GM04504 (cell line): ENCODE measurements at regions not wholly inside any gene's neighbourhood (a gene's known extent, or its start where the extent isn't known, plus 50 kb on each side); places are given as distances from the start of the nearest gene placed in this dataset.

Experiments used
- DNase-seq: peaks from one replicate; pipeline ENCODE4 v3.0.0-alpha.2; 2012; ENCODE audit warnings: low read depth

DNA sequence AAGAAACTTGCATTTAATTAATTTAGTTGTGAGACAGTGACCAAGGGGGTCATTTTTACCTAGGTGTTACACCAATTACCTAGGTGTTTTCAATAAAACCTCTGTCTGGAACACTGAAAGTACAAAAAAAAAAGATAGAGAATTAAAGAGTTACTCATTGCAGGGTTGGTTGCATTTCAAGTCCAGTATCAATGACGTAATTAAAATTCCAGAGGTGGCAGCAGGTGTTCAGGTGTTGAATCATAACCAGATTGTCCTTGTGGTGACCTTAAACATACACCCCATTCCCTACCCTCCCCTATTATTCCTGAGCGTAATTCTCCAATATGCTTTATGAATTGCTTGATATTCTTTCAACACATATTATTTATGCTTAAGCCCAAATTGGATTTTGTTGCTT lies 352.0 kb upstream of the SLC8A1 start:
- DNase-seq: no peak

DNA sequence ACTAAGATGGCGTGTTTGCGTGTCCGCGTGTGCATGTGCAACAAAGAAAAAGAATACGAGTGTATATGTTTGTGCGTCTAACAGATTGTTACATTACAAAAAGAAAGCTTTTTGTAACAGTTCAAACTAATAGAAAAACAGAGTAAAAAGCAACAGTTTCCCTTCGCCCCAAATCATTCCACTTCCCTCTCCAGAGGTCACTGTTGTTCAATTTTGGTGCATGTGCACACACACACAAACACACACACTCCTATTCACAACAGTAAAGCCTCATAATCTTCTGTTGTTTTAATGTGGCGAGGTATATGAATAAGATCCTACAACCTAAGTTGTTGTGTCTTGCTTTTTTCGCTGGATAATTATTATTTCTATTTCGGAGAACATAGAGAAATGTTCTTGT lies 357.3 kb upstream of the SLC8A1 start:
- no peak for DNase-seq

- DNase-seq: no peak
Measured at GRCh38 chr2:40814616-40815015, 362.7 kb upstream of the SLC8A1 start.

DNA sequence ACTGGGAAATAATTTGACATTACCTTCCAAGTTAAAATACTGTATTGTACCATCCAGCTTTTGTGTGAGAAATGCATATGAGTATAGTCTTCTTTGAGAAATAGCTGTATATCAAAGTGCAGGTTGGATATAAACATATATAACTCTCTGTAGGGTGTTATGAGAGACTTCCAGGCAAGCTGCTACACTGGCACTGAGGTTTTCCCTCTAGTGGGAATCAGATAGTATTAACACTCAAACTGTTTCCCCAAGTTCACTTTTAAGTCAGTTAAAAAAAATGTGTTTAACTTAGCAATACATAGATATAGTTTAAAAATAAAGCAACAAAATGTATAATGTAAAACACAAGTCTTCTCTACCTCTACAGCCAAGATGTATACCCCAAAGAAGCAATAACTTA lies 368.4 kb upstream of the SLC8A1 start:
- DNase-seq: no peak

DNA sequence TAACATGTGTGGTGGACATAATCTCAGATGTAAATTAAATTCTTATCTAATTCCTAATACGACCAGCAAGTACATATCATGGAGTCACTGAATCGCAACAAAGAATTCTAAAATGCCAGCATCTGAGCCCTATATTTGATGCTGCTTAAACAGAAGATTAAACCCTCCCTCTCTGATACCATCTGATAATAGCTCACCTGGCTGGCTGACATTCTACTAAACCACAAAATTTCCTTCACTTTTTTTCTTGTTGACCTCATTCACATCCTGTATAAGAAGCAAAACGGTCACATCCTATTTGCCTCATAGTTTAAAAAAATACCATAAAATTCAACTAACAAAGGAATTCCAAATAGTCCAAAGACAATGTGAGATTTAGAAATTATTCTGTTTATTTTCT lies 371.6 kb upstream of the SLC8A1 start:
- no peak for DNase-seq

DNA sequence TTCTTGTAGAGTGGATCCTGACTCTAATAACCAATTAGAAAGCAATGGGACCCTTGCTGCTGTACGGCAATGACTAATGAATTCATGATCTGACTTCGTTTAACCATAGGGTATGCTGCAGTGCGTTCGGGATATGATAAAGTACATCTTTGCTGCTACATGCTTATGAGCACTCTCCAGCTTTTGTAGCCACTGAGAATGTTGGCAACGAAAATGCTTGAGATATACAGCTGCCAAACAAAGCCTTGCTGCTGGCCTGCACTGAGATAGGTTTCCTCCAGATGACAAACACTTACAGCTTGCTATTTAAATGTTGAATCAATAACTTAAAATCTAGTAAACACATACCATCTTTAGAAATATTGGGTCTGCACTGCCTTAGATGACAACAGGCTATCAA lies 372.4 kb upstream of the SLC8A1 start:
- DNase-seq: no peak

DNA sequence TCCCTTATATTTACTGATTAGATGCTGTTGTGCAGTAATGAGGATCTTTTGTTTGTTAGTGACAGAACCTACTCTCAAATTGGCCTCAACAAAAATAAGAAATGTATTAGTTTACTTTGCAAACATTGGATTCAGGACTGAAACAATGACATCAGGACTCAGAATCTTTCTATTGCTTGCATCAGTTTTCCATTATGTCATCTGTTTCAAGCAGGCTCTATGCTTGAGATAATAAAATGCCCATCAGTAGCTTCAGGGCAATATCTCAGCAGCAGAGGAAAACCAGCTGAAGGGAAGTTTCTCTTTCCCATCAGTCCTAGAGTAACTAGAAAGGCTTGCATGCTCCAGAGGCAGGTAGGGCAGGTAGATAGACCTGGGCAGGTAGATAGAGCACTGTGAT lies 375.5 kb upstream of the SLC8A1 start:
- DNase-seq: no peak

DNA sequence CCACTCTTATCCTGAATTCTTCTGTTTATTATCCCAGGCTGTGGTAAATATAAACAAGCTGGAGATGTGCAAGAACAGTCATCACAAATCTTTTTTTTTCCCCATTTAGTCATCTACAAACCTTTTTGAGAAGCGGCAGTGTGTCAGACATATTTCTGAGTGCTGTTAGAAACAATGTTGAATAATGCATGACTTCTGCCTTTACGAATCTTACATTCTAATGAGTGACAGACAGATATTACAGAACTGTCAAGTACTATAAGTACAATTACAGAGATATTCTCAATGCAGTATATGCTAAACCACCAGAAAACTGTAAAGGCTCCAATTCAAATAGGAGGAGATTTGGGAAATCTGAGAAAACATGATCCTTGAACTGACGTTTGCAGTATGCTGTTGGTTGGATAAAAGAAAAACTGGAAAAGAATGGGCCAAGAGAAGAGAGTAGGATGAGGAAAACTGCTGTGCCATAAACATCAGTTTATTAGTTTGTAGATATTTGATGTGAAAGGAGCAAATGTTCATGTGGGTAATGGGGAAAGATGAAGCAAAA lies 379.5 kb upstream of the SLC8A1 start:
- DNase-seq: no peak

GRCh38 chr2:40841856-40842255 lies 390.0 kb upstream of the SLC8A1 start:
- no peak for DNase-seq

DNA sequence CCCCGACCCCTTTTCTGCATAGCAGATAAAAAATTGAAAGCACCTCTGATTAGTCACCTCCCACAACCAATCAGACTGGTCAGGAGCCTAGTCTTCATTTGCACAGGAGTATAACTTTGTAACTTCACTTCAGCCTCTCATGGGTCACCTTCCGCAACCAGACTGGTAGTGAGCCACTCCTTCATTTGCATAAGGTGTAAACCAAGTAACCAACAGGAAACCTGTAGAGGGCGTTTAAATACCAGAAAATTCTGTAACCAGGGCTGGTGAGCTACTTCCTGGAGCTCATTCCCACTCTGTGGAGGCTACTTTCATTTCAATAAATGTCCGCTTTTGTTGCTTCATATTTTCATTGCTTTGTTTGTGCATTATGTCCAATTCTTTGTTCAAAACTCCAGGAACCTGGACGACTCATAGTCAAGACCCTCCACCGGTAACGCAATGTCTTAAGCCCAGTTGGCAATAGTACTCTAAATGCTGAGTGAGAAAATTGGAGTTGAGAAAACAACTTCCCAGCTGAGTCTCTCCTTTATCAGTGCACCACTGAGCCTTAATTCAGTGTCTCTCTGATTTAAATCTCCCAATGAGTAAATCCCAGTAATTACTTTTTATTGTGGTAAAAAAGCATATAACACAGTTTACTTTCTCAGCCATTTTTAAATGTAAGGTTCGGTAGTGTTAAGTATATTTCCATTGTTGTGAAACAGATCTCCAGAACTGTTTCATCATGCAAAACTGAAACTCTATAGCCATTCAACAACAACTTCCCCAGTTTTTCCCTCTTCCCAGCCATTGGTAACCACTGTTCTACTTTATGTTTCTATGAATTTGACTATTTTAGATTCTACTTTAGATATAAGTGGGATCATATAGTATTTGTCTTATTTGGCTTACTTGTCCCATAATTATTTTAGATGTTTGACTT lies 392.7 kb upstream of the SLC8A1 start:
- DNase-seq: no peak

DNA sequence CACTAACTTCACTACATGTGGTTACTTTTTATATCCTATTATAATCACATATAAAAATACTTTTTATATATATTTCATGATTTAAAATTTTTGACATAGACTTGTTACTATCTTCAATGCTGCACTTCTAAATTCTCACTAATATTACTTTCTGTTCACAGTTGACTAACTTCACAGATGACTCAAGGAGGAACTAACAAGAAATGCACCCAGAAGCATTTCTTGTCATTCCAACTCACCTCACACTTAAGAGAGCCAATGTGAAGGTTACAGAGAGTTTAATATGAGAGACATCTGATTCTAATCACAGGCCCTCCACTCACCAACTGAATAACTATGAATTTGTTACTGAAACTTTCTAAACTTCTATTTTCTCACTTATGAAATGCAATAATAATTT lies 399.8 kb upstream of the SLC8A1 start:
- DNase-seq: no peak

DNA sequence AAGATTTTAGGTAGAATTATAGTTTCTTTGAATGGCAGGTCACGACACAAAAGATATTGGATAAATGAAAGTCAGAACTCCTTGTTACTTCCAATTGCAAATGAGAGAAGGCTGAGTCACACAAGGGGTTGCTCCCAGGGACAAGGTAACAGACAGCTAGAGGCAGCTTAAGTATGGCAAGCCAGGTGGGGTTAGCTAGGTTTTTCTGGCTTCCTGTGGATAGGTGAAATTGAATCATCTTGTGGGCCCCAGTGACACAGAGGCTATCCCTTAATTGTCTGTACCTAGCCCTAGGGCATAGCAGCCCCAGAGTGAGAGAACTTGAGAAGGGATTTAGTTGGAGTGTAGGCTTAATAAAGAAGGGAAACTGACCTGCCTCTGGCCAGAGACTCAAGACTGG lies 407.7 kb upstream of the SLC8A1 start:
- DNase-seq: no peak

DNA sequence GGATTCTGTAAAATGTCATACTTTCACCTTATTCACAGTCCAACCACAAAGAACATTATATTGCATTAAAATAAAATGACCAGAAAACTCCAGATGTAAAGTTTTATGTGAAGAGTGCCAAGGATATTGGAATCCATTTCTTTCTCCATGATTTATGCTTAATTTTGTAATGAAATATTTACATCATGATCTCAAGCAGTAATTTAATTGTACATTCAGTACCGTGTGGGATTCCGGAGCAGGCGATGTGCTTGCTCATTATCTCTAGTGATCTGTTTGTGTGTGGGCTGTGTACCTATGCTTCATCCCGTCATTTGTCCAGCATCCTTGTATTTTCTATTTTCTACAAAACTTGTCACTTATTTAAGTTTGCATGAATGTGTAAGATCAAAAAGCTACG lies 415.9 kb upstream of the SLC8A1 start:
- no peak for DNase-seq

DNA sequence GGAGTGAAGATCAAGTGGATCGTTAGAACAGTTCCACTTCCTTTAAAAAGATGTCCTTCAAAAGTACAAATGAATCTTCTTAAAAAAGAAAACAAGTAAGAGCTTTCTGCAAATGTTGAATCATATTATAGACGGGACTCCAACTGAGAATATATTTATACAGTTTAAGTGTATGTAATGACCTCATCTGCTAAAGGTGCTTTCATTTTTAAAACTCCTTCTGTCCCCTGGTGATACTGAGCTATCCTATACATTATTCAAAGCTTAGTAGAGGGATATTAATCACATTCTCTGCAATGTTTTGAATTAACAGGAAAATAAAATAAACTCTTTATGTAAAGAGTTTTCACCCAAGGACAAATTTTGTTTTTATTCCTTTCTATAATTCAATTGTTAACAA lies 420.7 kb upstream of the SLC8A1 start:
- DNase-seq: no peak

- DNase-seq: no peak
Measured at GRCh38 chr2:40874380-40874779, 422.5 kb upstream of the SLC8A1 start.

DNA sequence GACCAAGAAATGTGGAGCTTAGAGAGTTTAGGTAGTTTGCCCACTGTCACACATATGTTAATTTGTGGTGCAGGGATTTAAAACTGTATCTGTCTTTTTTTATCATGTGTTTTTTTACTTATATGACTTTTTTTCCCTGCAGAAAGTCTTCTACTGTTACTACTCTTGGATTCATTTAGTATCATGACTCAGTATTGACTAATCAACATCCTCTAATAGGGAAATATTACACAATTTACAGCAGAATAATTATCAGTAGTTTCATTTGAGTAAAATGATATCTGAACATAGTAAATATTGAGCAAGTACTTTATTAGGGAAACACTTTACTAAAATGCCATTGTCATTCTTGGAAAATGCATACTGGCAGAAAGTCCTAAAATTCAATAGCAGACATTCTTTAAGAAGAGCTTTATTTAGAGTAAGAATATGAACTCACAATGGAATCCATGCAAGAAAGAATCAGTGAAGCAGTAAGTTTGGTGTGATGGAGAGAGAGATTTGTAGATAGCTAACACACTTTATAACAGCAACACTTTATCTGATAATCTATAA lies 425.9 kb upstream of the SLC8A1 start:
- DNase-seq: no peak

DNA sequence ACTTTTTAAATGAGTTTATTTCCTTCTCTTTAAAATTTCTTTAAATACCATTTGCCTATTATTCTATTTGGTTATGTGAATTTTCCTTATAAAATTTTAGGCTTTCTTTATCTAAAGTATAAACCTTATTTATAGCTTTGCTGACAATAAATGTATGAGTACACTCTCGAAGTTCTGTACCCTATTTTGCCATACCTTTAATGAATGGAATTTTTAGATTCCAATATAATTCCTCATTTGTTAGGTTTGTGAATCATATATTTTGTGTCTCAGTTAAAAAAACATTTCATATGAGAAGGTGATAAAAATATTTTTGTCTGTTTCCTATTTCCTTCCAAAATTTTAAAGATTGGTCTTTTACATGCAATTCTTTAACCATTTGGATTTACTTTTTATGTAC lies 427.4 kb upstream of the SLC8A1 start:
- DNase-seq: no peak

GRCh38 chr2:40886100-40886499 lies 434.2 kb upstream of the SLC8A1 start:
- DNase-seq: no peak

- no peak for DNase-seq
Measured at GRCh38 chr2:40886655-40887054, 434.8 kb upstream of the SLC8A1 start.

DNA sequence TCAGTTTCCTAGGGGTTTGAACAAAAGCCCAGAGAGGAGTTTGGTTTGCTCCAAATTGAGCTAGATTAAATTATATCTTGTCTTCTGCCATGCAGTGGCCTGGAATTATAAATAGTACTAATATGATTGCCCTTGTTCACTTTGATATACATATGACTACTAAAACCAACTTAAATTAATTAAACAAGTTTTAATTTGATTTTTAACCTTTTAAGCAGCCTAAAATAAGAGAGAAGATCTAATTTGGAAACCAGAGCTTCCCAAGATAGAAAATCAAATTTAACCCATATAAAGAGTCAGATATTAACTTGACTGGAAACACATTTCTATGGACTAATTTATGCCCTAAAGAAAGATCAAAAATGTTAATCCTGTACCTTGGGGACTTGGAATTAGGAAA lies 444.5 kb upstream of the SLC8A1 start:
- no peak for DNase-seq

DNA sequence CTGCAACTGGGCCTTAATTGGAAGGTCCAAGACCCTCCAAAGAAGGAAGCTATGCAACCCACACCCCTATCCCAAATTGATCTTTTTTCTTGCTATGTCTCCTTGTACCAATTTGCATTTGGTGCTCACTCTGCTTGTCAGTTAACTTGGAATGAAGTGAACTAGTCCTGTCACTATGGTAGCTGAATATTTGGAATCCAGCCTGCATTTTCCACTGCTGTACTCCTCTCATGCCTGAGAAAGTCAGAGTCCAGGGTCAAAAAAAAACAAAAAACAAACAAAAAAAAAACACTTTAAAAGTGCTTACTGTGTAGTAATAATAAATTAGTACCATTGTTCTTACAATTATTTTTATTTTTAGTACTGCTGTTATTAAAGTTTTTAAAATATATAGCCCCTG lies 462.8 kb upstream of the SLC8A1 start:
- DNase-seq: no peak

DNA sequence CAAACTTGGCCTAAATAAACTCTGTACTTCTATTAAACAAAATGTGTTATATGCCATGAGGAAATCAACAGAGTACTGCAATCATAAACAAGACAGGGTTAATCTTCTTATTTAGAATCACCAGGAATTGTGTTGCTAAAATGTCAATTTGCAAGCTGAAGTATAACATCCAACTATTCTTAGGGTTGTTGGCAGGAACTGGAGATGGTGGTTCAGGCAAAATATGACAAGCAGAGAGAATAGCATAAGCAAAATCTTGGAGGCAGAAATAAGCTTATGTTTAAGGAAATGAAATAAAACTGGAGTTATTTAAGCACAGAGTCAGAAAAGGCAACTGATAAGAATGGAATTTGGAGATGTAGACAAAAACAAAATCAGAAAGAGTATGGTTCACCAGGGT lies 463.8 kb upstream of the SLC8A1 start:
- no peak for DNase-seq

DNA sequence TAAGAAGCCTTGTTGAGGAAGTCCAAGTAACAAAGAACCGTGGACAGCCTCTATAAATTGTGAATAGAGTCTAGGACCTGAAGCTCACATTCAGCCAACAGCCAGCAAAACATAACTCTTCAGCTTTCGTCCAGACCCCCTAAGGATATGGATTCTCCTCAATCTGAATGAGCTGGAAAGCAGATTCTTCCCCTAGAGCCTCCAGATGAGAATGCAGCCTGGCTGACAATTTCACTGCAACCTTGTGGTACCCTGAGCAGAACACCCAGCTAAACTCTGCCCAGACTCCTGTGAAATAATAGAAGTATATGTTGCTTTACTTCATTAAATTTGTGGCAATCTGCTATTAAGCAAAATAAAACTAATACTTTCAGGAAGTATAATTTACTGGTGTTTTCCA lies 483.5 kb upstream of the SLC8A1 start:
- DNase-seq: no peak

DNA sequence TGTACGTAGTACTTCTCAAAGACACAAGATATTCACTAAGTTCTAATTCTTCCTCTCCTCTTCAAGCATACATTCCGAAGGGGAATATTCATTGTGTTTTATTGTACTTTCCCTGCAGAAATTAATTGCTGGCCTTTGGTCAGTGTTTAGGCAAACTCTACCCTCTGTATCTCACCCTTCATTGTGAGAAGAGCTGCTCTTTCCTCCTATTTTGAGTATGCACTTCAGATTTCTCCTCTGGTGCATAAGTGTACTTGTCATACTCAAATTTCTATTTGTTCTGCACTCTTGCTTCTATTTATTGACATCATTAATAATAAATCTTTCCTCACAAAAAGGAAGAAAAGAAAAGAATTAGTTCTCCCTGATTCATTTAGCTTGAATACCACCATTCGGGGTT lies 485.4 kb upstream of the SLC8A1 start:
- no peak for DNase-seq
